NCI-H446 (cell line): ENCODE measurements at regions not wholly inside any gene's neighbourhood (a gene's known extent, or its start where the extent isn't known, plus 50 kb on each side); places are given as distances from the start of the nearest gene placed in this dataset.
"Not testable (repeated sequence)": the region's sequence is repeated elsewhere in the genome, so short reads cannot be mapped to it uniquely, and the experiment has no call there.

Experiments
- DNase-seq, 2 experiments: peaks; one replicate each; lab custom pipeline; 2025; lab: John Stamatoyannopoulos, UW

DNA sequence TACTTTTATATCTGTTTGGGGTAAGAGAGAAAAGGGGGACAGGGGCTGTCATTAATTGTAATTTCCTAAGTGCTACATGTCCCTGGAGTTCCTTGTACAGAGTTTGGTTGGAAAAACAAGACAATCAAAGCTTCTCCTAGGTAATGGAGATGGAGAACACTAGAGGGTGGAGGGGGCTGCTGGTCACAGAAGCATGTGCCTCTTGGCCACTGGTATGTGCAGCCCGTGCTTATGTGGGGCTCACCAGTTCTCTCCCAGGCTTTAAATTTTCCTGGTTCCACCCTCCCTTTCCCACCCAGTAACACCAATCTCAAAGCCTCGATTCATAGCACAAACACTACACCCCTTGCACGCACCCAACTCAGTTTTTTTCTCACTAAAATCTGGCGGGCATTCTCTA is 165.6 kb downstream of the SAMD5 start:
- DNase-seq, result no peak

DNA sequence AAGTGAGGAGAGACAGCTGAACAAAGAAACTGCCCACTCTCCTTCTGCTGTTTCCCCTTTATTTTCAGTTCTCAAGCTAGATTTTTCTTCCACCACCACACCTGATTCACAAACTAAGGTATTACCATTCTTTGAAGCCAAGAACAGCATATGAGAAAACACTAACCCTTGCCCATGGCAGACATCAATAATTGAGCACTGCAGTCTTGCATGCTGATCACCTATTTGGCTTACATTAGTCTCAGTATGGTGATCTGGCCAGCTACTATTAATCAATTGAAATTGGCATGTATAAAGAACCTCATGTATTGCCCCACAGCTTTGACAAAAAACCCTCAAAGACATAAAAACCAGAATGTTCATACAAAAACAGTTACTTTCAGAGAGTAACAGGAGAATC is 166.3 kb downstream of the SAMD5 start:
- no peak for DNase-seq

DNA sequence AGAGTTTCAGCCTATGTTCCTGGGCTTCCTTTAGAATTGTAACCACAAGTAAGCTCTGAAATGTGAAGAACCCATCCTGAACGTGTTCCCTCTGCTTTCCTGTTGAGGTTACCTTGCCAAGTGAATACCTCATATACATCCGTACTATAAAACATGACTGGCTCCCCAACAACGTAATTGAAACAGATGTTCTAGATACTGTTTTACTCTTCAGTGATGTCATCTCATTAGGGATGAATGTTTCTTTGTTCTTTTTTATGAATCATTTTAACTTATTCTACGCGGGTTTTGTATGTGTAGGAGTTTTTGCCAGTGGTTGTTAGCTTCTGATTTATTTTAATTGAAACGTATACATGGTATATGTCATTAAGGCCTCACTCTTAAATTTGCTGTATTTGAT is 166.8 kb downstream of the SAMD5 start:
- DNase-seq, result no peak

DNA sequence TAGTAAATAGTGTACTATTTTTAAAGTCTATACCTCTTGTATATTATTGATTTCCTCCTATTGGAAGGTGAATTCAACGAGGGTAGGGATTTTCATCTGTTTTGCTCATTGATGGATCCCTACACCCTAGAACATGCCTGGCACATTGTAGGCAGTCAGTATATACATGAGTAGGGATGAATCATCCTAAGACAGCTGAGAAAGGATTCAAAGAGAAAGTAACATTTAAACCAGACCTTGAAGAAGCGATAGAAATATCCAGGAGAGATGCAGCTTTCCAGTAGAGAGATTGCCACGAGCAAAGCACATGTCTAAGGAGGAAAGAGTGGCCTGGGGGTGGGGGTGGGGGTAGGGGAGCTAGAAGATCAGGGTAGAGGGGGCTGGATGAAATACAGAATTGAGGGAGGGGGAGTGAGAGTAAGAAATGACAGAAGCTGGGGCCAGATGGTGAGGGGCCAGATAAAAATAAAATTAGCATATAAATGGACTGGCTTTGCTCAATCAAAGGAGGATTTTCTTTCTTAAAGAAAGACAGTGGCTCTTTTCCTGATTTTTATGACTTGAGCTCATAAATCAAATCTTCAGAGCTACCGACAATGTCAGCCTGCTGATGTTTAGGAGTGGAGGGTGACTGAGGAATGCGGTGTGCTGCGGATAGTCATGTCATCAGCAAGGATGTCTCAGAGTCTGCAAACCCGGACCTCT is 168.2 kb downstream of the SAMD5 start:
- no peak for DNase-seq

DNA sequence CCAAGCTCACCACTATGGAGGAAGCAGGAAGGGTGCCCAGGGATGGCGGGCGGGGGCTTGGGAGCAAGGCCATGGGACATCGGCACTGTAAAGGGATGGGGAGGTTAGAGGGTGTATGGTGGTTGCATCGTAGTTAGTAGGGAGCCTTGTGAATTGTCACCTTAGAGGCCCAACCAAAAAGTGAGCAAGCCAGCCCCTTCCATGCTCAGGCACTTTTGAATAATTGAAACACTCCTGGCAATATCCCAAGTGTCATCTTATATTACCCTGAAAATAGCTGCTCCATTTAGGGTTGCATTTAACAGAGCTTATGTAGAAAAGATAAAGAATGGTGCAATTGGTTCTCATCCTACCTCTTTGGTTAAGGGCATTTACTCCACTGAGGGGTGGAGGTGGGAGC is 169.2 kb downstream of the SAMD5 start:
- no peak for DNase-seq

DNA sequence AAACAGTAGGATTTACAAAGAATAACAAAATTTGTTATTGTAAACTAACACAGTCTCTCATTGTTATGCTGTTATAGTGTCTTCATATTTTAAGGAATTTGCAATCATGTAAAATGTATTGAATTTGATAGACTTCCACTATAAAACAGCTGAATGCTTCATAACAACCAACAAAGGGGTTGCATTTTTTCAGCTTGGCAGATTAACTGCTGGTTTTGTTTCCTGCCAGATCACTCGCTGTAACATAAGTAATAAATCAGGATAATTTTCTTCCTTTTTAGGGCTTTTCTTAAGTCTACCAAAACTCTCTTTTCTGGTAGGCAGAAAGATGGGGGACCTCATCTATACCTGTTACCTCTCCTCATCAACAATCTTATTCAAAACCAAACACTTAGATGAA is 169.8 kb downstream of the SAMD5 start:
- DNase-seq, result no peak

DNA sequence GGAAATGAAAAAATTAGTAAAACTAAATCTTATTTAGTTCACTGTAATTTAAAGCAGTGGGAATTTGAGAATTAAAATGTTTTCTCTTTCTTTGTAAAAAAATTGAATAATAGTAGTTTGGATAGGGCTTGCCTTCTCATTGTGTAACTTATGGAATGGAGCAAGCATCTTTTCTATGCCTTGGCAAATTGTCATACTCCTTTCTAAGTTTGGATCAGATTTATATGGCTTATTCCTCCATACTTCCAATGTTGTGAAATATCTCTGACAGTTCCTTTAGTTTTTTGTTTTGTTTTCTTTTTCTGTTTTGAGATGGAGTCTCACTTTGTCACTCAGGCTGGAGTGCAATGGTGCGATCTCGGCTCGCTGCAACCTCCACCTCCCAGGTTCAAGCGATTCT is 176.4 kb downstream of the SAMD5 start:
- DNase-seq, result no peak

DNA sequence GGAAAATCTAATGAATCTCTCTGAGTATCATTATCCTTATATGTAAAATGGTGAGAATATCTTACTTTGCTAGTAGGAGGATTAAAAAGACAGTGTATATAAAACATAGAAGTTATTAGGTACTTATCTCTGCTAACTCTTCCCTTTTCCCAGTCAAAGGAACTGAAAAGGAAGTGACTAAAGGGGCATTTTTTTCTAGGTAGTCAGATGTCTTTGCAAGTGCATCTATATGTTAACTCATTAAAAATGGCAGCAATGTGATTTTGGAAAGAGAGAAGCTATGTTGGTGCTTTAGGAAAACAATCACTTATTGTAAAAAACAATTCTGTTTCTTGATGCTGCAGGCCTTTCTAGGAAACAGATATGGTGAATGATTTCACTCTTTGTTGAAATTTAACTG is 180.9 kb downstream of the SAMD5 start:
- DNase-seq, result no peak

DNA sequence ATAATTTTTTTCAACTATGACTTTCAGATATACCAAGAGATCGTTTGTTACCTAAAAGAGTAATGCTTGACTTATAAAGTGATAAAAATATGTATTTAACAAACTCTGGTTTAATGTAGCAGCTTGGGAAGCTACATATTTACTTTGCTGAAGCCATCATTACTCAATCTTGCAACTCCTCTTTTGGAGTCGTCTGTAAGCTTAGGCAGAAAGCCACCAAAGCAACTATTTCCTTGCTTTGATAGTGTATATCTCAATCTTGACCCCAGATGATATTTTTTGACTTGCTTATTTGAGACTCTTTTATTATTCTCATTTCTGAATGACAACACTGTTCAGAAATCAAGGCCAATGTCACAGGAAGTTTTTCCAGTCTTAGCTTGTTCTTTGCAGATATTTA is 183.0 kb downstream of the SAMD5 start:
- no peak for DNase-seq

DNA sequence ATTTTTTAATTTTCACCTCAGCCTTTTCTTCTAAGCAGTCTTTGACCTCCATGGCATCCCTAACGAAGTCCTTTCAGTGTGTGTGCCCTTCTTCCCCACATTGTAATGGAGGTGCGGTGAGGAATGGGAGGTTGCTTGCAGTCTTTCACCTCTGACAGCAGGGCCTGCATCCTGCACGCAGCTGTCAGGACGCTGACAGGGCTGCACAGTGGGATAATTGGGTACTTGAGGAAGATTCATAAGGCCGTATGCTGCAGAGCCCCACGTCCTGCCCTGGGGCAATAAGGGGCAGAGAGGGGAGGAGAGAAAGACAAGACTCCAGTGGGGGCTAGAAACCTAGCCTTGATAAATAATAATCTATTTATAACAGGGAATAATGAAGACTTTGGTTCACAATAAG is 184.7 kb downstream of the SAMD5 start:
- no peak for DNase-seq

DNA sequence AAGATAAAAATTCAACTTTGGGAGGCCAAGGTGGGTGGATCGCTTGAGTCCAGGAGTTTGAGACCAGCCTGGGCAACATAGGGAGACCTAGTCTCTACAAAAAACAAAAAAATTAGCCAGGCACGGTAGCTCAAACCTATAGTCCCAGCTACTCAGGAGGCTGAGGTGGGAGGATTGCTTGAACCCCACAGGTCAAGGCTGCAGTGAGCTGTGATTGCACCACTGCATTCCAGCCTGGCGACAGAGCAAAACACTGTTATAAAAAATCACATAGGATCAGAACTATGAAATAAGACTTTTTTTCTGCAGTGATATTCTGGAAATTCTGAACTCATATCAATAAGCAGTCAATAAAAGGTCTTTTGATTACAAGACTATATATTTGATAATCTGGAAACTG is 186.1 kb downstream of the SAMD5 start:
- not testable (repeated sequence) for DNase-seq

DNA sequence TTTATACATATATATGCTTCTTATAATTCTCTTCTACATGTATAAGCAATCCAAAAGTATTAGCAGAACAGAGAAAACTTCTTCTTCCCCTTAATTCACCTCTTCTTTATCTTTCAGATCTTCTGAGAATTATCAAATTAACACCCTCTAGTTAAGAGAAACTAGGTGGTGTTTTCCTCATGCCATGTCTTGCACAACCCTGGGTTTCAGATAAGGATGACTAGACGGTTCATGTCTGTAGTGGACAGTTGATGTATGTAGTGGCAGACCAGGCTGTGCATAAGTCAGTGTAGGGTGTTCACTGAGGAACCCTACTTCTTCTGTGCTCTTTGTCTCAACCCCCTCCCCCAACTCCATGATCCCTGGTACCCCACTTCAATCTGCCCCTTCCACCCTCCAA is 187.3 kb downstream of the SAMD5 start:
- DNase-seq, result no peak

DNA sequence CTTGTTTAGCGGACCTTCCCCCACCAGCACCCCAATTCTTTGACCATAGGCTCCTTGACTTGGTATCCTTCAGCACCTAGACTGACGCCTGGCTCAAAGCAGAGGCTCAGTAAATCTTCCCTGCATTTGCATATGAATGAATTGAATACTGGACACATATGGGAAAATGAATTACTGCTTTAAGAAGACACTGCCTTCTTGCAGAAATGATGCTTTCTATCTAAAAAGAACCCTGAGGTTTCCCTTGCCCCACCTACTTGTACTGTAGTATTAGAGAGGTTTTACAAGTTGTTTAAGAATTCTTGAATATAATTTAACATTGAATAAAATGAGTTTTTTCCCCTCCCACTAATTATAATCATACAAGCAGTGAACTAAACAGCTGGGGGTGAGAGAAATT is 190.7 kb downstream of the SAMD5 start:
- DNase-seq, result no peak

DNA sequence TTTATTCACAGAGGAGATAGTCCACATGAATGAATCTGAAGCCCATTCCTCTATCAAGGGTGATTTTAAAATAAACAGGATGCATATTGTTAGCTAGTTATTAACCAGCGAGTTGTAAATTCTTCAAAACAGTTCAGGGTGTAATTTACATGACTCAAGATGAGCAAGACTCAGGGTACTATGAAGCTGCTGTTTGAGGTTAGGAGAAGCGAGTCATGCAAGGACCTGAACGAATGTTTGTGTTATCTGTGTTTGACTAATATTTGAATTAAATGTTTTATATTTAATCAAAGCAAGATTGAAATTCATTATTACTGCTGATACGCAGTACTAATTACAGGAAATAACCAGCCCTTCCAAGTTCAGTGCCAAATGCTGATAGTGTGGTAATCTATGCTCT is 191.1 kb downstream of the SAMD5 start:
- DNase-seq, result no peak

DNA sequence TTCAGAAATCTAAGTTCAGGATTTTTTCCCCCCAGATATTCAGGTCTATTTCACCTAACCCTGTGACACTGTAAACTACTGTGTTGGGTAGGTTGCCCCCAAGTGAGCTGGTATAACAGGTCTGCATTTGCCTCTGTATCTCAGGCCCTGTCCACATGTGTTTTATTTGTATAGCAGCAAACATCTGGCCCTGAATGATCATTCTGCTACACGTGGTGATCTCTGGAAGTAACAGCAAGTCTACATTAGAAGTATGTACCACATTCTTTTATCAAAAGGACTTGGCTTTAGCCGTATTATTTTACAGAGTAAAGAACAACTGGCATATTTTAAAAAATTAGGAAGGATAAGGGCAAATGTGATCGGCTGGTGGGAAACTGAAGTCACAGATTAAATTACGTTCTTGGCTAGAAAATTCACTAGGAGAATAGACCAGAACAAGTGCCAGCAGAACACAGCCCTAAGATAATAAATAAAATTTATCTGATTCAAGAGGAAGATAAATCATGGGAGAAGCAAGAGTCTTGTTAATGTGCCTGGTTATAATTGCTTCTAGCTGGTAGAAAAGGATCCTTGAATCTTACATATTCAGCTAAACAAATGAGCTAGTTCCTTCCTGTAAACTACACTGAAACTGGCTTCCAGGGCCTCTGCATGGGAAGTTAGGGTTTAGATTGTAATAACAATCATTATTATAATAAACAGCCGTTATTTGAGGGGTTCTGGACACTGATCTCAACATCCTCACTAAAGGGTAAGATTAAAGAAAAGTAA is 192.1 kb downstream of the SAMD5 start:
- no peak for DNase-seq

DNA sequence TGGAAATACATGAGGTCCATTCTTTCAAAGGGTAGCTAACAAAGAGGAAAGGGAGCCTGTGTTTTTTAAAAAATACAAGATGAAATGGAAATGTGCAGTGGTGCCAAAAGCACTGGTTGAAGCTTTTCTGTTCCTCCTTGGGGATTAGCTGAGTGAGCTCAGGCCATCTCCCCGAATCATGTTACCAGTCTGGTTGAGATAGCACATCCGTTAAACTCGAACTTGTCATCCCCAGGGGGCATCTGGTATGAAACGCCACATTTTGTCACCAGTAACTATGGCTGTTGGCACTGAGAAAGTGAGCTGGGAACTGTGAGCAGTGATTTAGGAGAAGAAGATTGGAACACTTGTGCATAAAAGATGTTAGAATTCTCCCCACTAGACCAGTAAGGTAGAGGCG is 196.2 kb downstream of the SAMD5 start:
- no peak for DNase-seq

DNA sequence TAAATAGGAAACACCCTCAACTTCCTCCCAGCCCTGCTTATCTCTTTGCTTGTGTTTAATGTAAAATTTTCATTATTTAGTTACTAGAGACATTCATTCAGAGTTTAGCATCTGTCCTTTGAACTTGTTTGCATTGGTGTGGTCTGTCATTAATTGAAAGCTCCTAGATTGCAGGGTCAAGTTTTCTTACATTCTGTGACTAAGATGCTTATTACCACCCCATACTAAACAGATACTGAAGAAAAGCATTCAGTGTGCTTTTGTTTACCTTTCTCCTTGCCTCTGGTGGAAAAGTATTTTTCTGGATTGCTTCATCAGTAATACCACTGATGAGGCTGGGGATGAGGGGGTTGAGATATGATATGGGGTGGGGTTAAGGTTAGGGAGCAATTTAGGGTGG is 199.0 kb downstream of the SAMD5 start:
- DNase-seq, result no peak

DNA sequence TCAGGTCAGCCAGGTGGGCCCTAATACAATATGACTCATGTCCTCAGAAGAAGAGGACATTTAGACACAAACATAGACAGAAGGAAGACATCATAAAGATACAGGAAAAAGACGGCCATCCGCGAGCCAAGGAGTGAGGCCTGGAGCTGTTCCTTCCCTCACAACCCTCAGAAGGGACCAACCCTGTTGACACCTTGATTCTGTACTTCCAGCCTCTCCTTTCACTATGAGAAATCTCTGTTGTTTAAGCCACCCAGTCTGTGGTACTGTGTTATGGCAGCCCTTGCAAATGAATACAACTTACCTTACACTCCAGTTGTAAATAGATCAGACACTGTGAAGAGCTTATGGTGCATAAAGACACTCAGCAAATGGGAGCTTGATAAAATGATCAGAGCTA is 199.7 kb downstream of the SAMD5 start:
- no peak for DNase-seq

DNA sequence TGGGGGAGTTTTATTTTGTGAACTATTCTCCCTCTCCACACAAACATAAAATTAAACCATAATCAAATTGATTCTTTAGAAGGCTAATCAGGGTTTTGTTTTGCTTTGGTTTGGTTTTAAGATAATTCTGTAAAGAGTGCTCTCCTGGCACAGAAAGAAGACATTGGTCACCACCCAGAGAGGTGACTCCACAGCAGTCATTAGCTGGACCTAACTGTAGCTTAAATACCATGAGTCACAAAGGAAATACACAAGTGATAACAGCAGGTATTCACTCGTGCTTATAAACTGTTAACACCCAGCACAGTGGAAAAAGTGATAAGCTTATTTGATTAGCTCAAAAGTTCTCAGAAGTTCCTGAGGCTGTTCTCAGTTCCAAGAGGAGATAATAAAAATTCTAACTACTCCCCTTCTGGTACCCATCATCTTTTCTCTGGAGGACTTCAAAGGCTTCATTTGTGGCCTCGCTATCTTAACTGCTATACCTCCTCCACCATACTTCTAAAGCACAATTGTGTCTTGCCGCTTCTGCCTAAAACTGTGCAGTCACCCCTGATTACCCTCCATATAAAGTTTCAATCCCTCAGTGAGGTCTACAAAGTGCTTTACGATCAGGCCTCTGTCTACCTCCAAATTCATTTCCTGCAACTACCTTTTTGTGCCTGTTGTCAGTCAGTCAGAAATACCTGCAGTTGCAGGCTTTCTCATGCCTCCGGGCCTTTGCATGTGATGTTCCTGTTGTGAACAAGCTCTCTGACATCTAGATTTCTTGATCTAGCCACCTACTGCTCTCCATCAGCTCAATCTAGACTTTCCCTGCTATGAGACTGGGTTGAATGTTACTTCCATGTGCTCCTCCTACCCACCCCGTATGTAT is 201.1 kb downstream of the SAMD5 start:
- DNase-seq, result no peak

DNA sequence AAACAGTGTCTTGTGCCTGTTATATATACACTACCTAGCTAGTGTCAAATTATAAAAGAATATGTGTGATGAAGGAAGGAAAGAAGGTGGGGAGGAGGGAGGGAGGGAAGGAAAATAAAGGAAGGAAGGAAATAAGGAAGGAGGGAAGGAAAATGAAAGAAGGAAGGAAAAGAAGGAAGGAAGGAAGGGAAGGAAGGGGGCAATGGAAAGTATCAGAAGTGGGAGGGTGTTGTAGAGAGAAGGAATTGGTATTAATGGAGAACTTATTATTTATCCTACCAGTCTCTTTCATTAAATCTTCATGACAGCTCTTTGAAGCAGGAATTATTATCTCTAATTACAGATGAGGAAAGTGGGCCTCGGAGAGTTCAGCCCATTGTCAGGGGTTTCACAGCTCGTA is 202.4 kb downstream of the SAMD5 start:
- no peak for DNase-seq

DNA sequence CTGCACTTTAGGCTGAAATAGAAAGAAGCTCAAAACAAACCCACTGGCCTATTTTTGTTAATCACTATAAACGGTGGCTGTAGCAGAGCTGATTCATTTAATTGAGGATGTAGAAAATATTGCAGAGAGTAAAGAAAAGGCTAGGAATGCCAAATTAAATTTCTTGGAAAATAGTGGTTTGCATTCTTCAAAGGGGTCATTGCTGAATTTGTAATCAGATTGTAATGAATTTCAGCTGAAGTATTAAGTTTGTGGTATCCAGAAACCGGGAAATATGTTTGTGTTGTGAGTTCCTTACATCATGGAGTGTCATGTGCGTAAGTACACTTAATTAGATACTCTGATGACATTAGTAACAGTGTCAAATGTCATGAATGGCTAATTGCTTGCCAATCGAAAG is 203.0 kb downstream of the SAMD5 start:
- DNase-seq, result no peak

DNA sequence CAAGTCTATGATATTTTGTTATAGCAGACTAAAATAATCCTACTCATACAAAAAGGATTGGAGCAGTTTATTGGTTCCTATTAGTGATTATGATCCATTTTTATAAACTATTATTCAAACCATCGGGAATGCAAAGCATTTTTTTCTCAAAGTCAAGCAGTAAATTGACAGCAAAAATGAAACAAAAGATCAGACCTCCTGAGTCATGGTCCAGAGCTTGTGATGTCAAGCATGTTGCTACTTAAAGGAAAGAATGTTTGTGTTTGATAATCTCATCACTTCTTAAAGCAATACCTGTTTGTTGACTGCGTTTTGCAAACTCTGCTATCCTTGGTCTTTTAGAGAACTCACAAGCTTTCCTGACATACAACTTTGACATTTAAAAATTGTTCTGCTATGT is 204.4 kb downstream of the SAMD5 start:
- no peak for DNase-seq

DNA sequence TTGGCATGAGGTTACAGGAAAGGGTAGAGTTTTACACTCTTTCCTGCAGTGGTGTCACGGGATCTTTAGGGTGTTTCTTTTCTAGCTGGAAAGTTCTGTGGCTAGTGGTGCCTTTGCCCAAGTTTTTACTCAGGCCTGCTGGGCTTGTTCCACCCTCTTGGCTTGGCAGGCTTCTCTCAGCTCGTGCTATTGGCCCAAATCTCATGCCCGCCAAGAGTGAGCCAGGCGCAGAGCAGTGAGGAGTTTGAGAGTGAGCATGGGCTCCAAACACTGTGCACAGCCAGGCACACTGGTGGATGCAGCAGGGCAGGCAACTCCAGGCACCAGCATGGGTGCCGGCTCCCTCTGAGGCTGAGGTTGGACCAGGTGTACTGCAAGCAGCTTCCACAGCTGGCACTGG is 206.5 kb downstream of the SAMD5 start:
- DNase-seq, result no peak
